K562 (cell line): ENCODE measurements at regions not wholly inside any gene's neighbourhood (a gene's known extent, or its start where the extent isn't known, plus 50 kb on each side); places are given as distances from the start of the nearest gene placed in this dataset.
A peak's percentile ranks its signal among the peaks of the same experiment; 100 is the strongest.

Experiments
- ARID3A ChIP-seq: IDR thresholded peaks from 2 replicates; pipeline ENCODE4 v1.6.1; 2012; ENCODE audit warnings: low read depth, low read length, improper control_type of control experiment, borderline replicate concordance
- ATF6 ChIP-seq: sonication (generic); formaldehyde crosslinking; IDR thresholded peaks from 2 replicates; pipeline ENCODE4 v1.4.0; 2020; ENCODE audit warnings: mild to moderate bottlenecking, missing genetic modification reagents
- CGGBP1 ChIP-seq: fragments of 250-450 bp; sonication (Bioruptor Pico); IDR thresholded peaks from 2 replicates; pipeline ENCODE4 v1.9.0; 2021; ENCODE audit warnings: mild to moderate bottlenecking
- CHD2 ChIP-seq: IDR thresholded peaks from 2 replicates; pipeline ENCODE4 v1.6.1; 2011; ENCODE audit warnings: low read depth, low read length
- ESRRB ChIP-seq: fragments of 250-450 bp; sonication (Bioruptor Pico); IDR thresholded peaks from 2 replicates; pipeline ENCODE4 v1.5.0; 2020; ENCODE audit warnings: mild to moderate bottlenecking, moderate library complexity, borderline replicate concordance
- HDAC3 ChIP-seq: fragments of 450-650 bp; IDR thresholded peaks from 2 replicates; pipeline ENCODE4 v1.6.1; 2018; ENCODE audit warnings: borderline replicate concordance, mild to moderate bottlenecking, moderate library complexity; ENCODE audit not compliant: partially characterized antibody
- KLF1 ChIP-seq: fragments of 450-650 bp; IDR thresholded peaks from 2 replicates; pipeline ENCODE4 v1.6.1; 2016; ENCODE audit warnings: missing genetic modification characterization, missing compliant biosample characterization
- MTA2 ChIP-seq: fragments of 450-650 bp; IDR thresholded peaks from 2 replicates; pipeline ENCODE4 v1.6.1; 2016; ENCODE audit warnings: low read depth
- MYNN ChIP-seq, 2 experiments: sonication (generic); formaldehyde crosslinking in 1 of 2; IDR thresholded peaks; 2 replicates each; pipeline versions ENCODE4 v1.5.0 to v1.6.1; 2016 to 2020; ENCODE audit warnings: antibody characterized with exemption in 1 of 2, missing genetic modification reagents in 1 of 2
- NCOA4 ChIP-seq: fragments of 450-650 bp; IDR thresholded peaks from 2 replicates; pipeline ENCODE4 v1.6.1; 2018; ENCODE audit warnings: mild to moderate bottlenecking; ENCODE audit not compliant: partially characterized antibody
- NFE2L1 ChIP-seq: fragments of 450-650 bp; IDR thresholded peaks from 2 replicates; pipeline ENCODE4 v1.6.1; 2016; ENCODE audit warnings: missing genetic modification characterization, low read depth, mild to moderate bottlenecking, missing compliant biosample characterization, moderate library complexity, borderline replicate concordance
- POLR3A ChIP-seq: IDR thresholded peaks from 2 replicates; pipeline ENCODE4 v1.6.1; 2011; ENCODE audit warnings: borderline replicate concordance, mild to moderate bottlenecking, moderate library complexity; ENCODE audit not compliant: insufficient read length, insufficient read depth; ENCODE audit errors: extremely low read depth
- RBM14 ChIP-seq: fragments of 200-400 bp; formaldehyde crosslinking; IDR thresholded peaks from 2 replicates; pipeline ENCODE4 v1.6.1; 2018; ENCODE audit warnings: low read depth, mild to moderate bottlenecking, low read length, moderate library complexity, borderline replicate concordance; ENCODE audit not compliant: insufficient read depth
- TARDBP ChIP-seq: fragments of 450-650 bp; IDR thresholded peaks from 2 replicates; pipeline ENCODE4 v1.6.1; 2016
- THRA ChIP-seq: fragments of 450-650 bp; IDR thresholded peaks from 2 replicates; pipeline ENCODE4 v1.6.1; 2017; ENCODE audit warnings: mild to moderate bottlenecking, moderate library complexity
- ZKSCAN8 ChIP-seq: fragments of 200-800 bp; sonication (Bioruptor generic); IDR thresholded peaks from 2 replicates; pipeline ENCODE4 v1.6.1; 2016; ENCODE audit warnings: missing genetic modification characterization, missing compliant biosample characterization
- ZMIZ1 ChIP-seq, 2 experiments: fragments of 150-350 bp in 1 of 2; IDR thresholded peaks; 2 replicates each; pipeline ENCODE4 v1.6.1; 2012 to 2016; ENCODE audit warnings: low read depth in 2 of 2, low read length in 2 of 2, mild to moderate bottlenecking in 1 of 2, moderate library complexity in 1 of 2
- ZNF589 ChIP-seq: fragments of 200-800 bp; sonication (Bioruptor generic); IDR thresholded peaks from 2 replicates; pipeline ENCODE4 v1.6.1; 2016; ENCODE audit warnings: low read depth, missing genetic modification characterization, missing compliant biosample characterization

GRCh38 chr6:112956696-112957535, 609.8 kb downstream of the RFPL4B start (continued):
- TF ChIP-seq KLF1 (tag), result no peak
- TF ChIP-seq NFE2L1, result no peak
- no peak for TF ChIP-seq POLR3A
- no peak for TF ChIP-seq MYNN (IDR thresholded peaks at IDR 0.05)
- TF ChIP-seq MYNN (CRISPR knock-in tag; IDR thresholded peaks at IDR 0.05), result no peak
- no peak for TF ChIP-seq ZMIZ1 (IDR thresholded peaks at IDR 0.05; ENCODE audit: low read depth in 2 of 2, low read length in 2 of 2)
- no peak for TF ChIP-seq ATF6 (CRISPR knock-in tag)
- TF ChIP-seq ESRRB, result no peak
- TF ChIP-seq CHD2, result no peak
- TF ChIP-seq THRA, result no peak
- peak; percentile 98 for TF ChIP-seq ZKSCAN8 (CRISPR knock-in tag)
- TF ChIP-seq ARID3A, result 0 out of 2 replicates have a peak, but pooled peaks have one; percentile 19
- no peak for TF ChIP-seq CGGBP1 (CRISPR knock-in tag)
- TF ChIP-seq MTA2, result peak; percentile 25; the same call in 1 of the 2 replicates
- no peak for TF ChIP-seq TARDBP
- peak; percentile 59 for TF ChIP-seq HDAC3
- TF ChIP-seq RBM14, result no peak
- peak; percentile 36; the same call in 1 of the 2 replicates for TF ChIP-seq ZNF589
- no peak for TF ChIP-seq NCOA4
